ENCODE measurements at regions not wholly inside any gene's neighbourhood (a gene's known extent, or its start where the extent isn't known, plus 50 kb on each side); places are given as distances from the start of the nearest gene placed in this dataset.
A peak's percentile ranks its signal among the peaks of the same experiment; 100 is the strongest.

DNA sequence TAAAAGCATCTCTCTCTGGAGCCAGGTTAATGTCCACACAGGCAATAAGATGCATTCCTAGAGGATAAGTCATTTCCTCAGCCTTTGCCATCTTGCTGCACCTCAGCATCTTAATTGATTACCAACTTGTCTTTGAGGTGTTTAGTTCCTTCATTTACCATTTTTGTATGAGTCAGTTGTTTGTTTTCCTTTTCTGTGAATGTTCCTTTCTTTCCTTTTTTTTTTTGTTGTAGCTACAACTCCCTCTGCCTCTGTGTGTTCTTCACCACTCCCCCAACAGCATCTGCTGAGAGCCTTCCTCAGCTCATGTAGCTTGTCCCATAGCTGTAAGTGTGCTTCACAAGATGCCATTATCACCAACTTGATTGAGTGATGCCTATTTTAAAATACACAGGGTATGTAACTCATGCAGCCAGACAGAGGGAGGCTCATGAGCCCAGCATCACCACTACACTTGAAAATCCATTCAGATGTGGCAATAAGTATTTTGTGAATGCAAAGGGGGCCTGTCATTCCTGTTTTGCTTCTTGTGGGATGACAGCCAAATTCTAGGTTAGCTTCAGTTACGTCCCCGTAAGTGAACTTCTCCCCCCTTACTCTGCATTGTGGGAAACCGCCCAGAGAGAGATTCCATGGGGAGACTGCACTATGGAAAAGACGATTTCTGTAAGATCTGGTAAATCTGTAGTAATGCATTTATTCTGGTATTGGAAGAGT is 315.9 kb upstream of the ZEB2 start:
- Histone ChIP-seq H3K4me3 (no peak overlapping the region), H3K9me3 (no peaks in the 10 kb centered on the region), H3K27me3 (no peaks in the 10 kb centered on the region), H3K4me1 (peaks cover 0 to 8% of the 10 kb centered on the region in 2 donors), H3K36me3 (no peaks in the 10 kb centered on the region), H3K27ac (no peak overlapping the region)
- ATAC-seq: no peak
- TF ChIP-seq, protein P1, sequence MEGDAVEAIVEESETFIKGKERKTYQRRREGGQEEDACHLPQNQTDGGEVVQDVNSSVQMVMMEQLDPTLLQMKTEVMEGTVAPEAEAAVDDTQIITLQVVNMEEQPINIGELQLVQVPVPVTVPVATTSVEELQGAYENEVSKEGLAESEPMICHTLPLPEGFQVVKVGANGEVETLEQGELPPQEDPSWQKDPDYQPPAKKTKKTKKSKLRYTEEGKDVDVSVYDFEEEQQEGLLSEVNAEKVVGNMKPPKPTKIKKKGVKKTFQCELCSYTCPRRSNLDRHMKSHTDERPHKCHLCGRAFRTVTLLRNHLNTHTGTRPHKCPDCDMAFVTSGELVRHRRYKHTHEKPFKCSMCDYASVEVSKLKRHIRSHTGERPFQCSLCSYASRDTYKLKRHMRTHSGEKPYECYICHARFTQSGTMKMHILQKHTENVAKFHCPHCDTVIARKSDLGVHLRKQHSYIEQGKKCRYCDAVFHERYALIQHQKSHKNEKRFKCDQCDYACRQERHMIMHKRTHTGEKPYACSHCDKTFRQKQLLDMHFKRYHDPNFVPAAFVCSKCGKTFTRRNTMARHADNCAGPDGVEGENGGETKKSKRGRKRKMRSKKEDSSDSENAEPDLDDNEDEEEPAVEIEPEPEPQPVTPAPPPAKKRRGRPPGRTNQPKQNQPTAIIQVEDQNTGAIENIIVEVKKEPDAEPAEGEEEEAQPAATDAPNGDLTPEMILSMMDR (IDR thresholded peaks at IDR 0.05): no peak
- intact Hi-C loops (cut with DNase I): no loop called here
- DNase-seq: no peak

DNA sequence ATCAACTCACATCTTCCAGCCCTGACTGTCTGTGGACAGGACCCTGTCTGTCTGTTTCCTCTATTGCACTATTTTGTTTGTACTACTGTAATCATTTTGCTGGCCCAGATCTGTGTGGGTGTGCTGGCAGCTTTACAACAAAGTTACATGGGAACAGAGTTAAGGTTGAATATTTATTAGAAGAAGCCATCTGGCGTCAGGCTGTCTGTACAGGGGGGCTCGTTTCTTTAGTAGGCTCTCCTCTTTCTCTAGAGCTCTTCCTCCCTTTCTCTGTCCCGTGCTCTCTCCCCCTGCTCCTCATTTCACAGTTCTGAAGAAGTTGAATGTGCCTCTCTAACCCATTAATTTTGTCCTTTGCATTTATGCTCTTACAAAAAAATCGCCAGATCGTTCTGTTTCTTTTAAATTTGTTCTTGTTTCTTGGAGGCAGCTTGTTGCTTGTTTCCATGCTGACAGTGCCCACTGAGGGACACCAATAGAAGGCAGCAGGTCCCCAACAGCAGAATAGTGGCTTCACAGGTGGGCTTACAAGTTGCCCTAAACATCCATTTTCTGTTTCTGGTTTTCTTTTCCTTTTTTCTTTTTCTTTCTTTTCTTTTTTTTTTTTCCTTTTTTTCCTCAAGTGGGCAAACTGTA is 315.2 kb upstream of the ZEB2 start:
- H3K27ac ChIP-seq: no peak overlapping the region
- no peak overlapping the region for H3K4me3 ChIP-seq
- intact Hi-C loops (cut with DNase I): no loop called here
- no peaks in the 10 kb centered on the region for H3K9me3 ChIP-seq
- H3K27me3 ChIP-seq: no peaks in the 10 kb centered on the region
- peaks cover 0 to 14% of the 10 kb centered on the region in 2 donors for H3K4me1 ChIP-seq
- no peak for ATAC-seq
- peak in 2 of 4 donors; percentile 31 to 41 for DNase-seq
- no peaks in the 10 kb centered on the region for H3K36me3 ChIP-seq
- TF ChIP-seq, protein P1 (IDR thresholded peaks at IDR 0.05): no peak

DNA sequence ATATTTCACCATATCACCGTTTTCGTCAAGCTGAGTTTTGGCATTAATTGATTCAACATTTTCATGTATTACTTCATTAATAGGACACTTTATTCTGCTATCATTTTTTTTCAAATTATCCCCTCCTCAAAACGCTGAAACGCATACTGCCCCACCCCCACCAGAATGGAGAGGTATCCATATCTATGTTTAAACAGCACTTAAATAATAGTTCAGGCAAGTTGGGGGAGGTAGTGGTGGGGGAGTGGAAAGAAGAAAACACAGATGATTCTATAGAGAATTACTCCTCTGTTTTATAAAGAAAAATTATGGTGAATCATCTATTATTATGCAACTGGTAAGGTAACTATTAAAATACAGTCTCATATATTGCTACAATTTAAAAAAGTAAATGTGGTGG is 314.4 kb upstream of the ZEB2 start:
- no peaks in the 10 kb centered on the region for H3K36me3 ChIP-seq
- ATAC-seq: no peak

DNA sequence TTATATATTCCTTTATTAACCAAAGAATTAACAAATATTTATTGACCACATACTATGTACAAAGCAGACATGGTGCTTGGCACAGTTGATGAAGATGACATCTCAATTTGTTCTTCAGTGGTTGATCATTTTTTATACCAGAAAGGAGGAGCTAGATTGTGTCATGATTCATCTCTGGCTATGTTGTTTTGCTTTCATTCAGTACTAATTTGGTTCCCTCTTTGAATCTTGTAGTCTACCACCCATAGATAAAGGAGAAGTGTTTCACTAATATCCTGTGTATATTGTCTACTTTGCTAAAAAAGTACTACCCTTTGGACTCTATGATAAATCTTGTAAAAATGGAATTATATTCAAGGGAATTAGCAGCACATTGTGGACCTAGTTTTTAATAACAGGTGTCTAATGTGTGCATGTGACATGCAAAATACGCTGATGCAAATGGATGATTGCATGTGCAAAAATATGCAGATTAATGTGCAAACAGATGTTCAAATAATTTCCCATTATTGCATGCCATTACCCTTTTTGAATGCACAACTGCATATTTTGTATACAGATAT is 313.2 kb upstream of the ZEB2 start:
- ATAC-seq: peak; percentile 18
- peaks cover 0 to 14% of the 10 kb centered on the region in 2 donors for H3K4me1 ChIP-seq
- no peaks in the 10 kb centered on the region for H3K27me3 ChIP-seq
- TF ChIP-seq, protein P1 (IDR thresholded peaks at IDR 0.05): no peak
- no peaks in the 10 kb centered on the region for H3K36me3 ChIP-seq
- H3K9me3 ChIP-seq: no peaks in the 10 kb centered on the region
- no peak overlapping the region for H3K4me3 ChIP-seq
- no peak overlapping the region for H3K27ac ChIP-seq
- intact Hi-C loops (cut with DNase I): no loop called here
- DNase-seq: no peak

More for the DNA sequence above, 314.4 kb upstream of the ZEB2 start:
- Histone ChIP-seq H3K4me3 (no peak overlapping the region), H3K27ac (no peak overlapping the region), H3K27me3 (no peaks in the 10 kb centered on the region), H3K4me1 (peaks cover 0 to 14% of the 10 kb centered on the region in 2 donors), H3K9me3 (no peaks in the 10 kb centered on the region)
- TF ChIP-seq, protein P1 (IDR thresholded peaks at IDR 0.05): no peak
- no peak for DNase-seq
- intact Hi-C loops (cut with DNase I): no loop called here

DNA sequence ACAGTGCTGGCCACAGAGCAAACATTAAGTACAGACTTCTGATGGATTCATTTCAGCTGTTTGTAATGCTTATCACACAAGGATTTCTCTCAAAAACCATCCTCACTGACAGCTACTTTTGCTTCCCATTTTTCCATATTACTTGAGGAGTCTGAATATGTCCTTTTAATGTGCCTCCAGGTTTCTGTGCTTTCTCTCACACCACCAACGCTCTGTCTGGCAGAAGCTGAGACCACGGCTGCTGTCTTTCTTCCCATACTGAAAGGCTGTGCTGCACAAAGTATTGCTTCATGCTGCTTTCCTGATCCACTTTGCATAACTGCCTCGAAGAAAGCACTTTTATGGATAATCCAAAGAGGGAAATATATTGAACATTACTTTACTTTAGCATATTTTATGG is 312.1 kb upstream of the ZEB2 start:
- H3K27ac ChIP-seq: no peak overlapping the region
- TF ChIP-seq, protein P1 (IDR thresholded peaks at IDR 0.05): no peak
- DNase-seq (no peak), ATAC-seq (no peak)
- H3K4me3 ChIP-seq: no peak overlapping the region
- no peaks in the 10 kb centered on the region for H3K9me3 ChIP-seq
- intact Hi-C loops (cut with DNase I): no loop called here
- H3K36me3 ChIP-seq: no peaks in the 10 kb centered on the region
- H3K27me3 ChIP-seq: no peaks in the 10 kb centered on the region
- H3K4me1 ChIP-seq: peaks cover 0 to 14% of the 10 kb centered on the region in 2 donors

Measured in left lung (tissue), 4 donors.